GM19025 (cell line): ENCODE measurements at regions not wholly inside any gene's neighbourhood (a gene's known extent, or its start where the extent isn't known, plus 50 kb on each side); places are given as distances from the start of the nearest gene placed in this dataset.

Source experiments
- ATAC-seq: cut with Tn5 transposase; IDR thresholded peaks from one replicate; pipeline ENCODE4 v1.9.1; 2021; ENCODE audit warnings: mild to moderate bottlenecking, low read depth, moderate library complexity; ENCODE audit not compliant: unreplicated experiment

GRCh38 chr12:128137140-128137539, 129.8 kb upstream of the TMEM132C start:
- no peak for ATAC-seq

- no peak for ATAC-seq
Observed at GRCh38 chr12:128138125-128138524, 128.8 kb upstream of the TMEM132C start.

- no peak for ATAC-seq
Observed at GRCh38 chr12:128140551-128140950, 126.4 kb upstream of the TMEM132C start.

- ATAC-seq, result no peak
Observed at GRCh38 chr12:128150961-128151360, 116.0 kb upstream of the TMEM132C start.

- ATAC-seq, result no peak
Observed at GRCh38 chr12:128155571-128155970, 111.4 kb upstream of the TMEM132C start.

GRCh38 chr12:128163086-128163485, 103.9 kb upstream of the TMEM132C start:
- ATAC-seq, result no peak

GRCh38 chr12:128164533-128164932, 102.4 kb upstream of the TMEM132C start:
- no peak for ATAC-seq

GRCh38 chr12:128165387-128165786, 101.6 kb upstream of the TMEM132C start:
- ATAC-seq, result no peak

- ATAC-seq, result no peak
Observed at GRCh38 chr12:128168273-128168672, 98.7 kb upstream of the TMEM132C start.

GRCh38 chr12:128170181-128170580, 96.8 kb upstream of the TMEM132C start:
- no peak for ATAC-seq

GRCh38 chr12:128178565-128178964, 88.4 kb upstream of the TMEM132C start:
- no peak for ATAC-seq

GRCh38 chr12:128178966-128179365, 88.0 kb upstream of the TMEM132C start:
- no peak for ATAC-seq

GRCh38 chr12:128180166-128180565, 86.8 kb upstream of the TMEM132C start:
- ATAC-seq, result no peak

- no peak for ATAC-seq
Observed at GRCh38 chr12:128190052-128190451, 76.9 kb upstream of the TMEM132C start.

GRCh38 chr12:128190614-128191013, 76.4 kb upstream of the TMEM132C start:
- no peak for ATAC-seq

GRCh38 chr12:128191380-128191779, 75.6 kb upstream of the TMEM132C start:
- no peak for ATAC-seq

- ATAC-seq, result no peak
Observed at GRCh38 chr12:128204711-128205110, 62.3 kb upstream of the TMEM132C start.

GRCh38 chr12:128205145-128205544, 61.8 kb upstream of the TMEM132C start:
- ATAC-seq, result no peak

- ATAC-seq, result no peak
Observed at GRCh38 chr12:128205758-128206157, 61.2 kb upstream of the TMEM132C start.
